Left ventricle myocardium inferior (tissue), 1 donor: ENCODE measurements at regions not wholly inside any gene's neighbourhood (a gene's known extent, or its start where the extent isn't known, plus 50 kb on each side); places are given as distances from the start of the nearest gene placed in this dataset.

ENCODE experiments used
- DNase-seq: peaks from one replicate; pipeline ENCODE4 v3.0.0-alpha.2; 2020
- H3K27ac ChIP-seq: fragments of 200-600 bp; replicated peaks from 2 replicates; pipeline ENCODE4 v1.8.0; 2021
- H3K27me3 ChIP-seq: fragments of 200-600 bp; 2 replicates; pipeline ENCODE4 v1.8.0; 2021; ENCODE audit warnings: low read depth
- H3K36me3 ChIP-seq: fragments of 200-600 bp; 2 replicates; pipeline ENCODE4 v1.8.0; 2021
- H3K4me1 ChIP-seq: fragments of 200-600 bp; 2 replicates; pipeline ENCODE4 v1.8.0; 2021
- H3K4me3 ChIP-seq: fragments of 200-600 bp; 2 replicates; pipeline ENCODE4 v1.8.0; 2021; ENCODE audit warnings: mild to moderate bottlenecking, moderate library complexity
- H3K9me3 ChIP-seq: fragments of 200-600 bp; replicated peaks from 2 replicates; pipeline ENCODE4 v1.8.0; 2021
- CTCF ChIP-seq: fragments of 200-600 bp; IDR thresholded peaks from 2 replicates; pipeline ENCODE4 v1.8.0; 2021; ENCODE audit warnings: antibody characterized with exemption, mild to moderate bottlenecking, borderline replicate concordance
- intact Hi-C: fragments of 100-400 bp; cut with micrococcal nuclease; formaldehyde crosslinking; loops from one replicate; pipeline ENCODE4 v1.11.0; 2022
- donor health status: DM: no; HTN: yes; CAD: no; lungs with severe emphysema.

- DNase-seq = no peak
- Histone ChIP-seq H3K4me1 (no peaks in the 10 kb centered on the region), H3K27me3 (peaks cover 27% of the 10 kb centered on the region), H3K27ac (no peak overlapping the region), H3K36me3 (no peaks in the 10 kb centered on the region), H3K9me3 (no peaks in the 10 kb centered on the region), H3K4me3 (no peak overlapping the region)
- intact Hi-C loops = no loop called here
- no peak for TF ChIP-seq CTCF
These were observed 200.8 kb upstream of the TMCO5A start for GRCh38 chr15:37733628-37734027.

- H3K9me3 ChIP-seq = no peaks in the 10 kb centered on the region
- no peak for TF ChIP-seq CTCF
- no peaks in the 10 kb centered on the region for H3K36me3 ChIP-seq
- no peak overlapping the region for H3K27ac ChIP-seq
- intact Hi-C loops = no loop called here
- H3K27me3 ChIP-seq = peaks cover 18% of the 10 kb centered on the region
- H3K4me1 ChIP-seq = no peaks in the 10 kb centered on the region
- DNase-seq = no peak
- H3K4me3 ChIP-seq = no peak overlapping the region
These were observed 193.8 kb upstream of the TMCO5A start for GRCh38 chr15:37740623-37741141.

- H3K9me3 ChIP-seq = peaks cover 10% of the 10 kb centered on the region
- H3K27me3 ChIP-seq = peaks cover 6% of the 10 kb centered on the region
- no peak overlapping the region for H3K4me3 ChIP-seq
- TF ChIP-seq CTCF = no peak
- no peaks in the 10 kb centered on the region for H3K4me1 ChIP-seq
- H3K27ac ChIP-seq = no peak overlapping the region
- intact Hi-C loops = no loop called here
- H3K36me3 ChIP-seq = no peaks in the 10 kb centered on the region
- no peak for DNase-seq
These were observed 190.6 kb upstream of the TMCO5A start for GRCh38 chr15:37743826-37744225.

- no peak for TF ChIP-seq CTCF
These were observed 189.9 kb upstream of the TMCO5A start for GRCh38 chr15:37744521-37744920.

GRCh38 chr15:37751401-37751800 lies 183.0 kb upstream of the TMCO5A start:
- DNase-seq = no peak
- intact Hi-C loops = no loop called here
- peaks cover 29% of the 10 kb centered on the region for H3K9me3 ChIP-seq
- H3K36me3 ChIP-seq = no peaks in the 10 kb centered on the region
- no peak for TF ChIP-seq CTCF
- no peaks in the 10 kb centered on the region for H3K27me3 ChIP-seq
- no peak overlapping the region for H3K27ac ChIP-seq
- H3K4me3 ChIP-seq = no peak overlapping the region
- no peaks in the 10 kb centered on the region for H3K4me1 ChIP-seq

More at GRCh38 chr15:37744521-37744920, 189.9 kb upstream of the TMCO5A start:
- Histone ChIP-seq H3K36me3 (no peaks in the 10 kb centered on the region), H3K4me1 (no peaks in the 10 kb centered on the region), H3K4me3 (no peak overlapping the region), H3K27me3 (peaks cover 6% of the 10 kb centered on the region), H3K27ac (no peak overlapping the region), H3K9me3 (peaks cover 17% of the 10 kb centered on the region)
- DNase-seq = no peak
- intact Hi-C loops = no loop called here
